T-helper 2 cell treated with Interferon-gamma antibody and Interleukin-4, amounts not matched to agents 5 μg/mL and 100 μg/mL, for 36 hours (primary cell): ENCODE measurements at regions not wholly inside any gene's neighbourhood (a gene's known extent, or its start where the extent isn't known, plus 50 kb on each side); places are given as distances from the start of the nearest gene placed in this dataset.

ENCODE experiments used
- DNase-seq: peaks from one replicate; pipeline ENCODE4 v3.0.0; 2021; ENCODE audit warnings: low spot score
- H3K27ac Mint-ChIP-seq: one replicate; pipeline ENCODE4 v1.8.0; 2021; ENCODE audit warnings: mild to moderate bottlenecking, mixed read lengths
- H3K27me3 Mint-ChIP-seq: one replicate; pipeline ENCODE4 v1.8.0; 2021; ENCODE audit warnings: low read depth, mixed read lengths
- H3K36me3 Mint-ChIP-seq: one replicate; pipeline ENCODE4 v1.8.0; 2021; ENCODE audit warnings: low read depth, mixed read lengths
- H3K4me1 Mint-ChIP-seq: one replicate; pipeline ENCODE4 v1.8.0; 2021; ENCODE audit warnings: low read depth, mixed read lengths
- H3K4me3 Mint-ChIP-seq: one replicate; pipeline ENCODE4 v1.8.0; 2022; ENCODE audit warnings: mild to moderate bottlenecking, moderate library complexity, mixed read lengths
- H3K9me3 Mint-ChIP-seq: one replicate; pipeline ENCODE4 v1.8.0; 2021; ENCODE audit warnings: mixed read lengths

GRCh38 chr4:62204136-62204535 lies 1004.0 kb downstream of the ADGRL3 start:
- Mint-ChIP-seq H3K36me3 (no peaks in the 10 kb centered on the region), H3K4me3 (no peak overlapping the region), H3K9me3 (peaks cover 18% of the 10 kb centered on the region), H3K4me1 (no peaks in the 10 kb centered on the region), H3K27ac (no peak overlapping the region), H3K27me3 (no peaks in the 10 kb centered on the region)
- DNase-seq, result no peak

DNA sequence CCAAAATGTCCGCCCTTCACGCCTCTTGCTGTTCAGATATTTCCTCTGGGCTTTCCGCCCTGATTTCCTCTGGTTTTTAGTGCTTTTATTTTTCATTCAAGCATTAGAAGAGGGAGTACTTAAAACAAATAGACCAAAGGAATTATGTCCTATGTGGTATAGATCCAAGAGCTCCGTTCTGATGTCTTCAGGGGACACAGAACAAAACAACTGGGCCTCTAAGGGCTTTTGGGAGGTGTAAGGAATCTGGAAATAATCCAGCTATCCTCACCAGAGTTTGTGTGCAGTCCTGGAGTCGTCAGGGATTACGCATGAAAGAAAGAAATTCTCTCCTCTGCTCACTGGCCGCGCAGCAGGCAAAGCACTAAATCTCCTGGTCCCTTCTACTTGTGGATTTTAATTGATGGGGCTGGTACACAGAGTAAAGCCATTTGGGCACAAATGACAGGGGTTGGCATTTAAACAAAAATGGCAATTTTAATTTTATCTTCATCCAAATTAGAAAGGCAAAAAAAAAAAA lies 999.2 kb downstream of the ADGRL3 start:
- peaks cover 31% of the 10 kb centered on the region for H3K9me3 Mint-ChIP-seq
- no peaks in the 10 kb centered on the region for H3K27me3 Mint-ChIP-seq
- no peak for DNase-seq
- H3K4me3 Mint-ChIP-seq, result no peak overlapping the region
- no peaks in the 10 kb centered on the region for H3K36me3 Mint-ChIP-seq
- no peak overlapping the region for H3K27ac Mint-ChIP-seq
- H3K4me1 Mint-ChIP-seq, result no peaks in the 10 kb centered on the region

GRCh38 chr4:62196338-62196737 lies 996.2 kb downstream of the ADGRL3 start:
- Mint-ChIP-seq H3K36me3 (no peaks in the 10 kb centered on the region), H3K27ac (no peak overlapping the region), H3K9me3 (peaks cover 35% of the 10 kb centered on the region), H3K27me3 (no peaks in the 10 kb centered on the region), H3K4me3 (no peak overlapping the region), H3K4me1 (no peaks in the 10 kb centered on the region)
- no peak for DNase-seq

DNA sequence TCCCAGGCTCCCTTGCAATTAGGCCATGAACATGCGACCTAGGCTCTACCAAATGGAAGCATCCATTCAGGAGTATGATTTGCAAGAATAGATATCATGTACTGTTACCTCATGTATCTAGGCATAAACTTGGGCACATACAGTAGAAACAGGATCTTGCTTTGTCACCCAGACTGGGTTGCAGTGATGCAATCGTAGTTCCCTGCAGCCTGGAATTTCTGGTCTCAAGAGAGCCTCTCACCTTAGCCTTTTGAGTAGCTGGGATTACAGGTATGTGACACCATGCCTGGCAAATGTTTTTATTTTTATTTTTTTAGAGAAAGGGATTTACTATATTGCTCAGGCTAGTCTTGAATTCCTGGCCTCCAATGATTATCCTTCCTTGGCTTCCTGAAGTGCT lies 994.2 kb downstream of the ADGRL3 start:
- H3K27ac Mint-ChIP-seq, result no peak overlapping the region

DNA sequence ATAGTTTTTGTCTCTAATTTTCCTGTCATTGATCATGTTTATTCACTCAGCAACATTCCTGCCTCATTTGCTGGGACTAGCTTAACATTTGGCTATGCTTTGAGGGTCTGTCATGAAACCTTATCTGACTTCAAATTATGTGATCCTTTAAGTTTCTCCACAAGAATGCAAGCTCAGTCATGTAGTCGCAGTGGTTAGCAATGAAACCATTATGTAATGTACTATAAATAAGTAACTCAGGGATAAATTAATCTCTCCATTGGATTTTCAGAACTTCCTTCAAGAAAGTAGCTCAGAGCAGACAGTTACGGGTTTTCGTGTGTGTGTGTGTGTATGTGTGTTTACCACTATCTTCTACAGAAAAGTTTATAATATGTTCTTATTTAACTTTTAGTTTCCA lies 993.6 kb downstream of the ADGRL3 start:
- no peaks in the 10 kb centered on the region for H3K27me3 Mint-ChIP-seq
- H3K4me3 Mint-ChIP-seq, result no peak overlapping the region
- H3K36me3 Mint-ChIP-seq, result no peaks in the 10 kb centered on the region
- peaks cover 41% of the 10 kb centered on the region for H3K9me3 Mint-ChIP-seq
- no peak for DNase-seq
- no peak overlapping the region for H3K27ac Mint-ChIP-seq
- no peaks in the 10 kb centered on the region for H3K4me1 Mint-ChIP-seq

More for the DNA sequence above, 994.2 kb downstream of the ADGRL3 start:
- Mint-ChIP-seq H3K4me3 (no peak overlapping the region), H3K27me3 (no peaks in the 10 kb centered on the region), H3K9me3 (peaks cover 41% of the 10 kb centered on the region), H3K4me1 (no peaks in the 10 kb centered on the region), H3K36me3 (no peaks in the 10 kb centered on the region)
- DNase-seq, result no peak

DNA sequence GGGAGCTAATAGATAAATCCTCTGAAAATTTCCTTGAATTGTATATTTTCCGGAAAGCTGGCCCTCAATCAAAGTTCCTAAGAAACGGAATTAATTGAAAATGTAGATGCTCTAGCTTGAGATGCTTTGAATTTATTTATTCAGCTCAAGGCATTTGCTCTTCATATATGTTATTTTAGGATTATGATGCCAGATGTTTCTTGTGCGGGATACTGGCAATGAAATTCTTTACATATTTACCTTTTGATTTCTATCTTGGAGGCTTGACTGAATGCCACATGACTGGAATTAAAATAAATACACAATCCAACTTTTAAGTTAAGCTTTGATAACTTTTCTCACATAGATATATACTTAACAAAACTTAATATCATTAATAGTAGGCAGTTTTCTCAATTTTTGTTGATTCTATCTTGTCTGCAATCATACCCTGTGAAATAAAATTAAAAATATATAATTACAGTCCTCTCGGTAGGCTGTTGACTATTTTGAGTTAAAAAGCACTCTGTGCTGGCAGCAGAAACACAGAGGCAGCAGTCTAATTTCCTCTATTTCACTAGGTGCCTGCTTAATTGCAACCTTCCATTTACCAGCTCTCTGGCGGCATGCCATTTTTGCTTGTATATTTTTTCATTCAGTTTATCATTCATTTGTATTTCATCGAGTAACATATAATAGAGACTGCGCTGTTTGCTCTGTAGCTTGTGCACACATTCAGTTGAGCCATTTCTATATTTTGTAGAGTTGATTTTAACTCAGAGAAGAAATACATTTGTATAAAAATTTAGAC lies 991.5 kb downstream of the ADGRL3 start:
- Mint-ChIP-seq H3K27ac (no peak overlapping the region), H3K4me3 (no peak overlapping the region), H3K36me3 (no peaks in the 10 kb centered on the region), H3K9me3 (peaks cover 45% of the 10 kb centered on the region), H3K27me3 (no peaks in the 10 kb centered on the region), H3K4me1 (no peaks in the 10 kb centered on the region)
- DNase-seq, result no peak

- Mint-ChIP-seq H3K36me3 (no peaks in the 10 kb centered on the region), H3K27me3 (no peaks in the 10 kb centered on the region), H3K4me1 (no peaks in the 10 kb centered on the region), H3K4me3 (no peak overlapping the region), H3K27ac (no peak overlapping the region), H3K9me3 (peaks cover 22% of the 10 kb centered on the region)
- no peak for DNase-seq
These were observed 970.1 kb downstream of the ADGRL3 start for GRCh38 chr4:62170235-62170634.

- no peak for DNase-seq
- Mint-ChIP-seq H3K9me3 (peaks cover 30% of the 10 kb centered on the region), H3K4me1 (no peaks in the 10 kb centered on the region), H3K27me3 (no peaks in the 10 kb centered on the region), H3K4me3 (no peak overlapping the region), H3K36me3 (no peaks in the 10 kb centered on the region), H3K27ac (no peak overlapping the region)
These were observed 968.6 kb downstream of the ADGRL3 start for GRCh38 chr4:62168681-62169080.

DNA sequence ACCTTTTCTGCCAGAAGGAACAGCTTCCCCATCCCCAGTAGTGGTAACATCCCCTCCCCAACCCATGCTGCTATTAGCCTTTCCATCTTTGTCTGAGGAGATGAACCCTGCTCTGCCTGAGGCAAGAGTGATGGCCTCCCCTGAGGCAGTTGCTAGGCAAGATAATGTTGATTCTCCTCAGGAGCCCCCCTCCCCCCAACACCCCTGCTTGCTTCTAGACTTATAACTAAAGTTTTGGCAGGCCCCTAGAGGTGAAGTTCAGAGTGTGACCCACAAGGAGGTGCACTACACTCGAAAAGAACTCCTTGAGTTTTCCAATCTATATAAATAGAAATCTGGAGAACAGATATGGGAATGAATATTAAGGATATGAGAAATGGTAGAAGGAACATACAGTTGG lies 962.5 kb downstream of the ADGRL3 start:
- Mint-ChIP-seq H3K36me3 (no peaks in the 10 kb centered on the region), H3K27ac (no peak overlapping the region), H3K27me3 (no peaks in the 10 kb centered on the region), H3K4me1 (no peaks in the 10 kb centered on the region), H3K4me3 (no peak overlapping the region), H3K9me3 (peaks cover 34% of the 10 kb centered on the region)
- no peak for DNase-seq

GRCh38 chr4:62161446-62161845 lies 961.3 kb downstream of the ADGRL3 start:
- Mint-ChIP-seq H3K27ac (no peak overlapping the region), H3K9me3 (peaks cover 41% of the 10 kb centered on the region), H3K36me3 (no peaks in the 10 kb centered on the region), H3K4me1 (no peaks in the 10 kb centered on the region), H3K27me3 (no peaks in the 10 kb centered on the region), H3K4me3 (no peak overlapping the region)
- no peak for DNase-seq

DNA sequence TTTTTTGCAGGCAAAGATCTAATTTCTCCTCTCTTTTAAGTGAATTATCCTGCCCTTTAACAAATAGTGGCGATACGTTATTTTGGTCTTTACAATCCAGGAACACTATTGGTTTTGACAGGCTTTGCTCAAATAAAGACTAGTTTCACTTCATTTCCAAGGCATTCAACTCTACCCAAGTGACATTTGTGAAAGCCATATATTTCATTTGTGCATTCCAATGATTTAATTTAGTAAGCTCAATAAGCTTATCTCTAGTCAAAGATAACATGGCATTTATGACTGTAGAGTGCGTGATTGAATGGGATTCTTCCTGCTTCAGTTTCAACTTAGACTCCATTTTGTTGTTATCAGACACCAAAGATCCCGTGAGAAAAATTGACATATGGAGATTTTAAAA lies 959.8 kb downstream of the ADGRL3 start:
- Mint-ChIP-seq H3K27me3 (no peaks in the 10 kb centered on the region), H3K4me3 (no peak overlapping the region), H3K4me1 (no peaks in the 10 kb centered on the region), H3K27ac (no peak overlapping the region), H3K9me3 (peaks cover 37% of the 10 kb centered on the region), H3K36me3 (no peaks in the 10 kb centered on the region)
- no peak for DNase-seq

DNA sequence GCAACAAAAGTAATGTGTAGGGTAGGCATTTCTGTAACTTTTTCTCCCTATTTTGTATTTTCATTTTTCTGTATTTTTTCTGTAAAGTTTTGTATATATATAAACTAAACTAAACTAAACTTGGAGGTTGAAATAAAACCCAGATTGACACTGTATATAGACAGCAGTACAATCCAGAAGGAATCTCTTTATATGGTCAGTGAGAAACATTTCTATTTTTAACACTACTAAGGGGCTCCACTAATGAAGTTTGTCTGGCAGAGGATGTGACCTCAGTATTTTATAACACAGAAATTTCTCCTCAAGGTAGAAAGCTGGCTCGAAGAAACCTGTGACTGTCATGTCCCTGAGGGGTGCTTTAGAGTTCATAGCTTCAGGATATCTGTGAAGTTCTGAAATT lies 959.2 kb downstream of the ADGRL3 start:
- Mint-ChIP-seq H3K4me3 (no peak overlapping the region), H3K27ac (no peak overlapping the region), H3K9me3 (peaks cover 37% of the 10 kb centered on the region), H3K36me3 (no peaks in the 10 kb centered on the region), H3K27me3 (no peaks in the 10 kb centered on the region), H3K4me1 (no peaks in the 10 kb centered on the region)
- DNase-seq, result no peak

DNA sequence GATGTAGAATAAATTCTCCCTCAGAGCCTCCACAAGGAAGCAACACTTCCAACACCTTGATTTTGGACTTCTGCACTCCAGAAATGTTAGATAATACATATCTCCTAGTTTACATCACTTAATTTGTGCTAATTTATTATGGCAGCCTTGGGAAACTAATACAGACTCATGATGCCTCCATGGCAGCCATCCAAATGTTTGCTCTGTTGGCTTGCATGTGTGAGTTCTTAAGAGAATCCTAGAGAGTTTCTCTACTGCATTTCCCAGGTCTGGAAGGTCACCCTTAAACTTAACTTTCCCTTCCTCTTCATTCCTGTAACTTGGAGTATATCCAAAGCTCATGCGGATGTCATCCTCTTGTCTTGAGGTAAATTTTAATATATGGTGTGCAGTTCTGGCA lies 956.1 kb downstream of the ADGRL3 start:
- Mint-ChIP-seq H3K4me1 (no peaks in the 10 kb centered on the region), H3K4me3 (no peak overlapping the region), H3K9me3 (peaks cover 55% of the 10 kb centered on the region), H3K27ac (no peak overlapping the region), H3K27me3 (no peaks in the 10 kb centered on the region), H3K36me3 (no peaks in the 10 kb centered on the region)
- no peak for DNase-seq

GRCh38 chr4:62145276-62145675 lies 945.1 kb downstream of the ADGRL3 start:
- H3K4me1 Mint-ChIP-seq, result no peaks in the 10 kb centered on the region
- H3K36me3 Mint-ChIP-seq, result no peaks in the 10 kb centered on the region
- no peaks in the 10 kb centered on the region for H3K27me3 Mint-ChIP-seq
- no peak overlapping the region for H3K27ac Mint-ChIP-seq
- H3K4me3 Mint-ChIP-seq, result no peak overlapping the region
- DNase-seq, result no peak
- H3K9me3 Mint-ChIP-seq, result peaks cover 35% of the 10 kb centered on the region

GRCh38 chr4:62144431-62144830 lies 944.3 kb downstream of the ADGRL3 start:
- H3K36me3 Mint-ChIP-seq, result no peaks in the 10 kb centered on the region
- no peaks in the 10 kb centered on the region for H3K4me1 Mint-ChIP-seq
- no peak for DNase-seq
- no peak overlapping the region for H3K4me3 Mint-ChIP-seq
- peaks cover 30% of the 10 kb centered on the region for H3K9me3 Mint-ChIP-seq
- no peak overlapping the region for H3K27ac Mint-ChIP-seq
- no peaks in the 10 kb centered on the region for H3K27me3 Mint-ChIP-seq
